ENCODE measurements at regions not wholly inside any gene's neighbourhood (a gene's known extent, or its start where the extent isn't known, plus 50 kb on each side); places are given as distances from the start of the nearest gene placed in this dataset.

DNA sequence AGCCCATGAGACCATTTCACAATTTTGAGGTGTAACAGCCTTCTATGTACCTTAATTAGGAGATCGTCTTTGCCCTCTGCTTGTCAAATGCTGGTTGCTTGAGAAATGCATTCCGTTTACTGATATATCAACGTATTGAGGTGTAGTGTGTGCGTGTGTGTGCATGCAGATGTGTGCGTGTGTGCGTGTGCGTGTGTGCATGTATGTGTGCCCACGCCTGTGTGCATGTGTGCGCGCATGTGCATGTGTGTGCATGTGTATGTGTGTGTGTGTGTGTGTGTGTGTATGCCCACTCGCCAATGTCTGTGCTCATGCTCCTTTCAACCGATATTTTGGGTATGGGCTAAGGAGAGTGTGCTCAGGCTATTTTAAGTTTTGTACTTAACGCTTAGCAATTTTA lies 81.5 kb upstream of the ZFHX3 start:
- no peak overlapping the region for H3K18ac ChIP-seq (ENCODE audit: extremely low read depth, low read length)
- CTCF ChIA-PET (ENCODE audit: partially characterized antibody): no interaction called here
- H3K14ac ChIP-seq (ENCODE audit: insufficient read length): no peak overlapping the region
- no peaks in the 10 kb centered on the region for H3K79me2 ChIP-seq (ENCODE audit: control insufficient read depth in 1 of 2, insufficient read depth in 2 of 2, low read length in 2 of 2)
- no peak overlapping the region for H2BK5ac ChIP-seq (ENCODE audit: low read depth, low read length)
- no peak overlapping the region for H4K5ac ChIP-seq (ENCODE audit: insufficient read length, low read depth, low read length)
- no peak overlapping the region for H4K91ac ChIP-seq (replicated peaks; ENCODE audit: insufficient read length, low read length)
- H2AFZ ChIP-seq (ENCODE audit: low read length): no peak overlapping the region
- POLR2A ChIA-PET (ENCODE audit: partially characterized antibody): no interaction called here
- no peaks in the 10 kb centered on the region for H3K9me3 ChIP-seq (ENCODE audit: insufficient read depth in 2 of 2, low read depth in 1 of 2, low read length in 1 of 2)
- H3K23ac ChIP-seq (ENCODE audit: insufficient read length): peak overlapping the region; percentile 18
- no peaks in the 10 kb centered on the region for H3K4me1 ChIP-seq (replicated peaks in 1 of 4; ENCODE audit: control insufficient read depth in 3 of 4, insufficient read depth in 4 of 4, low read length in 3 of 4)
- no peak overlapping the region for H2AK5ac ChIP-seq (ENCODE audit: low read depth, low read length)
- no peak overlapping the region for H3K4me3 ChIP-seq (ENCODE audit: extremely low read depth in 1 of 4, insufficient read depth in 2 of 4, low read depth in 3 of 4, low read length in 4 of 4)
- FAIRE-seq (no peak), DNase-seq (ENCODE audit: low read depth in 1 of 2, low spot score in 2 of 2) (no peak)
- H3K4ac ChIP-seq (replicated peaks; ENCODE audit: insufficient read length, low read depth, low read length): no peak overlapping the region
- H3K79me1 ChIP-seq (ENCODE audit: low read depth, low read length): no peaks in the 10 kb centered on the region
- no peak overlapping the region for H3K27ac ChIP-seq (ENCODE audit: low read depth, low read length)
- H3K4me2 ChIP-seq (ENCODE audit: insufficient read depth in 1 of 2, low read depth in 2 of 2, low read length in 2 of 2): no peak overlapping the region
- no peak overlapping the region for H3K9ac ChIP-seq (replicated peaks in 1 of 4; ENCODE audit: extremely low read depth in 1 of 4, low read depth in 3 of 4, low read length in 3 of 4)
- H2BK20ac ChIP-seq (ENCODE audit: low read length): no peak overlapping the region
- no peak overlapping the region for H2BK12ac ChIP-seq (ENCODE audit: low read depth, low read length)
- no peaks in the 10 kb centered on the region for H3K36me3 ChIP-seq (ENCODE audit: control insufficient read depth in 2 of 4, insufficient read depth in 4 of 4, low read length in 3 of 4)
- no peak overlapping the region for H2BK15ac ChIP-seq (ENCODE audit: low read length)
- no peaks in the 10 kb centered on the region for H4K20me1 ChIP-seq (replicated peaks in 1 of 2; ENCODE audit: control insufficient read depth in 1 of 2, insufficient read depth in 2 of 2, low read length in 2 of 2)
- H3K23me2 ChIP-seq (ENCODE audit: low read depth, low read length): no peaks in the 10 kb centered on the region
- no peak overlapping the region for H2BK120ac ChIP-seq (replicated peaks; ENCODE audit: low read depth, low read length)
- no peaks in the 10 kb centered on the region for H3K27me3 ChIP-seq (replicated peaks in 1 of 4; ENCODE audit: control insufficient read depth in 3 of 4, extremely low read depth in 1 of 4, insufficient read depth in 3 of 4, low read length in 3 of 4)
- WGBS, 2 experiments (ENCODE audit: extremely low coverage in 1 of 2, insufficient coverage in 1 of 2, insufficient read length in 1 of 2, insufficient replicate concordance in 2 of 2, low coverage in 1 of 2, low lambda C conversion rate in 2 of 2, missing lambda C conversion rate in 1 of 2): 94% methylated on average over 13 of the region's 13 CpGs; no CpG with 5 or more reads in 1 of the 2 experiments
- no peak overlapping the region for H3K56ac ChIP-seq (replicated peaks; ENCODE audit: insufficient read length, low read depth, low read length)
- H4K8ac ChIP-seq (ENCODE audit: extremely low read depth, insufficient read depth, low read length): no peak overlapping the region
- TF ChIP-seq SAP30 (IDR thresholded peaks at IDR 0.05; ENCODE audit: insufficient read depth, insufficient replicate concordance, low read length) (no peak), EZH2 (IDR thresholded peaks at IDR 0.05; ENCODE audit: low read depth, low read length, severe bottlenecking) (no peak), POLR2AphosphoS5 (IDR thresholded peaks at IDR 0.05; ENCODE audit: low read depth, low read length) (no peak), KDM4A (IDR thresholded peaks at IDR 0.05; ENCODE audit: low read depth, low read length, severe bottlenecking) (no peak), KDM5A (IDR thresholded peaks at IDR 0.05; ENCODE audit: low read length) (no peak), ASH2L (IDR thresholded peaks at IDR 0.05; ENCODE audit: low read length) (no peak), GTF2F1 (IDR thresholded peaks at IDR 0.05; ENCODE audit: borderline replicate concordance, low read depth, low read length) (no peak), SIRT6 (IDR thresholded peaks at IDR 0.05; ENCODE audit: low read length) (no peak), CREB1 (IDR thresholded peaks at IDR 0.05) (no peak), RBBP5 (IDR thresholded peaks at IDR 0.05; ENCODE audit: borderline replicate concordance, low read depth, low read length) (no peak), TAF1 (IDR thresholded peaks at IDR 0.05; ENCODE audit: low read depth, low read length) (no peak), TCF12 (IDR thresholded peaks at IDR 0.05; ENCODE audit: low read depth, low read length) (no peak), PHF8 (conservative IDR thresholded peaks at IDR 0.05; ENCODE audit: low read depth, low read length) (no peak), CHD2 (IDR thresholded peaks at IDR 0.05; ENCODE audit: low read length) (no peak)
- TF ChIP-seq, protein P1, sequence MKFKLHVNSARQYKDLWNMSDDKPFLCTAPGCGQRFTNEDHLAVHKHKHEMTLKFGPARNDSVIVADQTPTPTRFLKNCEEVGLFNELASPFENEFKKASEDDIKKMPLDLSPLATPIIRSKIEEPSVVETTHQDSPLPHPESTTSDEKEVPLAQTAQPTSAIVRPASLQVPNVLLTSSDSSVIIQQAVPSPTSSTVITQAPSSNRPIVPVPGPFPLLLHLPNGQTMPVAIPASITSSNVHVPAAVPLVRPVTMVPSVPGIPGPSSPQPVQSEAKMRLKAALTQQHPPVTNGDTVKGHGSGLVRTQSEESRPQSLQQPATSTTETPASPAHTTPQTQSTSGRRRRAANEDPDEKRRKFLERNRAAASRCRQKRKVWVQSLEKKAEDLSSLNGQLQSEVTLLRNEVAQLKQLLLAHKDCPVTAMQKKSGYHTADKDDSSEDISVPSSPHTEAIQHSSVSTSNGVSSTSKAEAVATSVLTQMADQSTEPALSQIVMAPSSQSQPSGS (IDR thresholded peaks at IDR 0.05; ENCODE audit: low read length): no peak

Data from H1 (cell line).